DND-41 (cell line): ENCODE measurements at regions not wholly inside any gene's neighbourhood (a gene's known extent, or its start where the extent isn't known, plus 50 kb on each side); places are given as distances from the start of the nearest gene placed in this dataset.
A peak's percentile ranks its signal among the peaks of the same experiment; 100 is the strongest.

Experiments used
- ATAC-seq: fragments of 200-7000 bp; cut with Tn5 transposase; 3 replicates; pipeline ENCODE4 v1.9.1; 2021; ENCODE audit warnings: low read depth; ENCODE audit not compliant: insufficient read depth
- DNase-seq: peaks from one replicate; pipeline ENCODE4 v3.0.0-alpha.2; 2020
- H2AFZ ChIP-seq: 2 replicates; pipeline ENCODE4 v1.6.0; 2012; ENCODE audit warnings: low read depth, low read length
- H3K27ac ChIP-seq: 2 replicates; pipeline ENCODE4 v1.5.1; 2012; ENCODE audit warnings: low read length, inconsistent platforms
- H3K27me3 ChIP-seq: fragments of 200-600 bp; sonication (generic); 2 replicates; pipeline ENCODE4 v1.6.0; 2012; ENCODE audit warnings: low read length, mild to moderate bottlenecking, inconsistent platforms; ENCODE audit not compliant: insufficient read depth, poor library complexity
- H3K36me3 ChIP-seq: 2 replicates; pipeline ENCODE4 v1.5.1; 2012; ENCODE audit warnings: low read length, inconsistent platforms; ENCODE audit not compliant: insufficient read depth
- H3K4me1 ChIP-seq: 2 replicates; pipeline ENCODE4 v1.5.1; 2012; ENCODE audit warnings: mild to moderate bottlenecking, low read length; ENCODE audit not compliant: insufficient read depth
- H3K4me2 ChIP-seq: 2 replicates; pipeline ENCODE4 v1.6.0; 2012; ENCODE audit warnings: mild to moderate bottlenecking, moderate library complexity, low read length, inconsistent platforms; ENCODE audit not compliant: insufficient read depth
- H3K4me3 ChIP-seq, 2 experiments: fragments of 200-600 bp in 1 of 2; shearing (Covaris generic) in 1 of 2; 2 replicates each; pipeline ENCODE4 v1.5.1; 2012 to 2016; ENCODE audit warnings: inconsistent platforms in 2 of 2, low read length in 2 of 2, mild to moderate bottlenecking in 2 of 2, low read depth in 1 of 2, moderate library complexity in 1 of 2
- H3K79me2 ChIP-seq: 2 replicates; pipeline ENCODE4 v1.6.0; 2012; ENCODE audit warnings: low read length, inconsistent platforms; ENCODE audit not compliant: insufficient read depth
- H3K9ac ChIP-seq: 2 replicates; pipeline ENCODE4 v1.6.0; 2012; ENCODE audit warnings: low read depth, mild to moderate bottlenecking, inconsistent platforms, low read length, moderate library complexity
- H3K9me3 ChIP-seq: 2 replicates; pipeline ENCODE4 v1.5.1; 2012; ENCODE audit warnings: low read length, moderate library complexity, mild to moderate bottlenecking, inconsistent platforms; ENCODE audit not compliant: insufficient read depth, severe bottlenecking
- H4K20me1 ChIP-seq: 2 replicates; pipeline ENCODE4 v1.6.0; 2012; ENCODE audit warnings: low read length; ENCODE audit not compliant: insufficient read depth
- EZH2 ChIP-seq: IDR thresholded peaks from 3 replicates; pipeline ENCODE4 v1.6.1; 2012; ENCODE audit warnings: borderline replicate concordance, low read depth, mild to moderate bottlenecking, moderate library complexity, low read length, inconsistent platforms; ENCODE audit not compliant: severe bottlenecking
- TF ChIP-seq, protein P1 (sequence below): IDR thresholded peaks from 2 replicates; pipeline ENCODE4 v1.5.1; 2012; ENCODE audit warnings: borderline replicate concordance, low read length, moderate library complexity, mild to moderate bottlenecking; ENCODE audit not compliant: poor library complexity, severe bottlenecking; ENCODE audit errors: extremely low read depth

DNA sequence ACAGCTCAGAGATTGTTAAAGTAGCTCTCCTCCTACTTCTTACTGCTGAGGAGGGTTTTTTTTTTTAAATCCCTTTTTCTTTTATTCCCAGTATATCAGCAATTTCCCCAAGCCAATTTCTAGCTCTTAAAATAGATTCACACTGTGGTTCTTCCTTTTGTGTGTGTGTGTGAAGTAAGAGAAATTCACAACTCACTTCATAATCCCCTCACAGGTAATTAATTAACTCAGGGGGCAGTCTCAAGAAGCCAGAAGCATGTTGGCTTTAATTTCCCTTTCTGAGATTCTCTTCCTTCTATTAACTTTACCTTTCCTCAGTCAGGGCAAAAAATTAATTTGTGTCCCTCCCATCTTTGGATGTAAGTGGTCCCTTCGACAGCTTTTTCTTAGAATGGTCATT lies 71.0 kb upstream of the HMHB1 start:
- ATAC-seq (no peak), DNase-seq (no peak)
- Histone ChIP-seq H3K9ac (no peak overlapping the region), H3K79me2 (no peaks in the 10 kb centered on the region), H3K27me3 (no peaks in the 10 kb centered on the region), H3K4me3 (no peak overlapping the region), H3K4me1 (peaks cover 33% of the 10 kb centered on the region), H3K4me2 (no peak overlapping the region), H4K20me1 (no peaks in the 10 kb centered on the region), H3K27ac (peak overlapping the region; percentile 59), H3K36me3 (no peaks in the 10 kb centered on the region), H2AFZ (peak overlapping the region; percentile 67; the same call in 1 of the 2 replicates), H3K9me3 (no peaks in the 10 kb centered on the region)
- no peak for TF ChIP-seq EZH2
- TF ChIP-seq, protein P1, sequence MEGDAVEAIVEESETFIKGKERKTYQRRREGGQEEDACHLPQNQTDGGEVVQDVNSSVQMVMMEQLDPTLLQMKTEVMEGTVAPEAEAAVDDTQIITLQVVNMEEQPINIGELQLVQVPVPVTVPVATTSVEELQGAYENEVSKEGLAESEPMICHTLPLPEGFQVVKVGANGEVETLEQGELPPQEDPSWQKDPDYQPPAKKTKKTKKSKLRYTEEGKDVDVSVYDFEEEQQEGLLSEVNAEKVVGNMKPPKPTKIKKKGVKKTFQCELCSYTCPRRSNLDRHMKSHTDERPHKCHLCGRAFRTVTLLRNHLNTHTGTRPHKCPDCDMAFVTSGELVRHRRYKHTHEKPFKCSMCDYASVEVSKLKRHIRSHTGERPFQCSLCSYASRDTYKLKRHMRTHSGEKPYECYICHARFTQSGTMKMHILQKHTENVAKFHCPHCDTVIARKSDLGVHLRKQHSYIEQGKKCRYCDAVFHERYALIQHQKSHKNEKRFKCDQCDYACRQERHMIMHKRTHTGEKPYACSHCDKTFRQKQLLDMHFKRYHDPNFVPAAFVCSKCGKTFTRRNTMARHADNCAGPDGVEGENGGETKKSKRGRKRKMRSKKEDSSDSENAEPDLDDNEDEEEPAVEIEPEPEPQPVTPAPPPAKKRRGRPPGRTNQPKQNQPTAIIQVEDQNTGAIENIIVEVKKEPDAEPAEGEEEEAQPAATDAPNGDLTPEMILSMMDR, result no peak

DNA sequence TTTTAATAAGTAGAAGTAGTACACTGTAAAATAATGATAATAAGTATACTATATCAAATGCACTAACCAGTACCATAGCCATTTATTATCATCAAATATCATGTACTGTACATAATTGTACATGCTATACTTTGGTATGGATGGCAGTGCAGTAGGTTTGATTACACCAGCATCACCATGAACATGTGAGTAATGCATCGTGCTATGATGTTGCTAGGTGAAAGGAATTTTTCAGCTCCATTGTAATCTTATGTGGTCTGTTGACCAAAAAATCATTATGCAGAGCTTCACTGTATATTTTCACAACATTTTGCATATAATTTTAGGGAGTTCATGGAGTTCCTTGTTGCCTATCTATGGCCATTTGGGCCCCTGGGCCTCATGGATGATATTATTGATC lies 72.2 kb upstream of the HMHB1 start:
- Histone ChIP-seq H3K27ac (no peak overlapping the region), H3K27me3 (no peaks in the 10 kb centered on the region), H3K36me3 (no peaks in the 10 kb centered on the region), H3K4me3 (no peak overlapping the region), H3K79me2 (no peaks in the 10 kb centered on the region), H3K4me1 (peaks cover 33% of the 10 kb centered on the region), H4K20me1 (no peaks in the 10 kb centered on the region), H3K4me2 (no peak overlapping the region), H3K9ac (no peak overlapping the region), H2AFZ (no peak overlapping the region), H3K9me3 (no peaks in the 10 kb centered on the region)
- DNase-seq, result no peak
- ATAC-seq, result no peak
- TF ChIP-seq EZH2, result no peak
- TF ChIP-seq, protein P1, result no peak

DNA sequence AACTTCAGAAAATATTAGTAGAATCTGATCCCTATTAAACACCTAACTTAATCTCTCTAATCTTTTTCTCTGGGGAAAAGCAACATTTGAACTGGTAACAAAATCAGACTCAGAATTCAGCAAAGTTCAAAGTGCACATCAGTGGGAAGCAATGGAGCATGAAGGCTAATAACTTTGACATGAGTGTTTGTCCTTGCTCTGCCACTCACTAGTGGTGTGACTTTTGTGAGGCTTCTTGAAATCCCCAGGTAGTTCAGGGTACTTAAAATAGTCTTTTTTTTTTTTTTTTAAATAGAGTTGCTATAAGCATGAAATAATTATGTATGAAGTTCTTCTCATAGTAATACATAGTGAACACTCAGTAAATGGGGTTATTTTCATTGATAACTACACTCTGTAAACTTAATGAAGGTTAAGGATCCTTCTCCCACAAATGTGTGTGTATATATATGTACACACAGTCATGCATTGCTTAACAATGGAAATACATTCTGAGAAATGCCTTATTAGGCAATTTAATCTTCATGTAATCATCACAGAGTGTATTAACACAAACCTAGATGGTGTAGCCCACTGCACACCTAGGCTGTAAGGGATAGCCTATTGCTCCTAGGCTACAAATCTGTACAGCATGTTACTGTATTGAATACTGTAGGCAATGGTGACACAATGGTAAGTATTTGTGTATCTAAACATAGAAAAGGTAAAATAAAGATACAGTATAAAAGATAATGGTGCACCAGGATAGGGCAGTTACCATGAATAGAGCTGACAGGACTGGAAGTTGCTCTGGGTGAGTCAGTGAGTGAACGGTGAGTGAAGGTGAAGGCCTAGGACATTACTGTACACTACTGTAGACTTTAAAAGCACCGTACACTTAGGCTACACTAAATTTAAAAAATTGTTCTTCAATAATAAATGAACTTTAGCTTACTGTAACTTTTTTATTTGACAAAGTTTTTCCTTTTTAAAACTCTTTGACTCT lies 73.3 kb upstream of the HMHB1 start:
- Histone ChIP-seq H3K36me3 (no peaks in the 10 kb centered on the region), H3K4me3 (no peak overlapping the region), H3K4me1 (peaks cover 33% of the 10 kb centered on the region), H3K4me2 (no peak overlapping the region), H3K27me3 (no peaks in the 10 kb centered on the region), H3K9me3 (no peaks in the 10 kb centered on the region), H2AFZ (no peak overlapping the region), H3K27ac (no peak overlapping the region), H4K20me1 (no peaks in the 10 kb centered on the region), H3K79me2 (no peaks in the 10 kb centered on the region), H3K9ac (no peak overlapping the region)
- no peak for ATAC-seq
- DNase-seq, result no peak
- TF ChIP-seq, protein P1, result no peak
- no peak for TF ChIP-seq EZH2
